HG02870 (cell line): ENCODE measurements at regions not wholly inside any gene's neighbourhood (a gene's known extent, or its start where the extent isn't known, plus 50 kb on each side); places are given as distances from the start of the nearest gene placed in this dataset.
"Not testable (repeated sequence)": the region's sequence is repeated elsewhere in the genome, so short reads cannot be mapped to it uniquely, and the experiment has no call there.

Source experiments
- ATAC-seq: cut with Tn5 transposase; IDR thresholded peaks from one replicate; pipeline ENCODE4 v1.9.1; 2021; ENCODE audit warnings: mild to moderate bottlenecking, moderate library complexity; ENCODE audit not compliant: unreplicated experiment

- no peak for ATAC-seq
These were observed 191.2 kb downstream of the C1orf94 start for GRCh38 chr1:34367954-34368353.

- ATAC-seq: no peak
These were observed 193.2 kb downstream of the C1orf94 start for GRCh38 chr1:34369701-34370455.

GRCh38 chr1:34370748-34371147 lies 194.0 kb downstream of the C1orf94 start:
- no peak for ATAC-seq

GRCh38 chr1:34371179-34371578 lies 194.5 kb downstream of the C1orf94 start:
- ATAC-seq: not testable (repeated sequence)

GRCh38 chr1:34371829-34372532 lies 195.3 kb downstream of the C1orf94 start:
- no peak for ATAC-seq

GRCh38 chr1:34372891-34373290 lies 196.2 kb downstream of the C1orf94 start:
- ATAC-seq: no peak

- no peak for ATAC-seq
These were observed 197.2 kb downstream of the C1orf94 start for GRCh38 chr1:34373912-34374311.

GRCh38 chr1:34376531-34376930 lies 199.8 kb downstream of the C1orf94 start:
- ATAC-seq: no peak

GRCh38 chr1:34378968-34379856 lies 202.5 kb downstream of the C1orf94 start:
- ATAC-seq: no peak

- no peak for ATAC-seq
These were observed 203.2 kb downstream of the C1orf94 start for GRCh38 chr1:34379911-34380310.

- no peak for ATAC-seq
These were observed 203.9 kb downstream of the C1orf94 start for GRCh38 chr1:34380526-34381124.

GRCh38 chr1:34389974-34390373 lies 213.3 kb downstream of the C1orf94 start:
- no peak for ATAC-seq

- no peak for ATAC-seq
These were observed 219.3 kb downstream of the C1orf94 start for GRCh38 chr1:34396042-34396441.

- no peak for ATAC-seq
These were observed 221.7 kb downstream of the C1orf94 start for GRCh38 chr1:34398241-34398915.

- ATAC-seq: no peak
These were observed 222.2 kb downstream of the C1orf94 start for GRCh38 chr1:34398916-34399275.

GRCh38 chr1:34400675-34401074 lies 224.0 kb downstream of the C1orf94 start:
- no peak for ATAC-seq

- ATAC-seq: no peak
These were observed 226.4 kb downstream of the C1orf94 start for GRCh38 chr1:34403156-34403555.

- ATAC-seq: no peak
These were observed 228.1 kb downstream of the C1orf94 start for GRCh38 chr1:34404804-34405203.

- no peak for ATAC-seq
These were observed 228.7 kb downstream of the C1orf94 start for GRCh38 chr1:34405266-34405959.

- ATAC-seq: no peak
These were observed 229.7 kb downstream of the C1orf94 start for GRCh38 chr1:34406377-34406776.
